GM18499 (cell line): ENCODE measurements at regions not wholly inside any gene's neighbourhood (a gene's known extent, or its start where the extent isn't known, plus 50 kb on each side); places are given as distances from the start of the nearest gene placed in this dataset.

Source experiments
- ATAC-seq: cut with Tn5 transposase; IDR thresholded peaks from one replicate; pipeline ENCODE4 v1.9.1; 2021; ENCODE audit warnings: moderate number of reproducible peaks; ENCODE audit not compliant: insufficient read depth, unreplicated experiment

GRCh38 chr10:113967126-113967525, 76.5 kb upstream of the ADRB1 start:
- no peak for ATAC-seq

DNA sequence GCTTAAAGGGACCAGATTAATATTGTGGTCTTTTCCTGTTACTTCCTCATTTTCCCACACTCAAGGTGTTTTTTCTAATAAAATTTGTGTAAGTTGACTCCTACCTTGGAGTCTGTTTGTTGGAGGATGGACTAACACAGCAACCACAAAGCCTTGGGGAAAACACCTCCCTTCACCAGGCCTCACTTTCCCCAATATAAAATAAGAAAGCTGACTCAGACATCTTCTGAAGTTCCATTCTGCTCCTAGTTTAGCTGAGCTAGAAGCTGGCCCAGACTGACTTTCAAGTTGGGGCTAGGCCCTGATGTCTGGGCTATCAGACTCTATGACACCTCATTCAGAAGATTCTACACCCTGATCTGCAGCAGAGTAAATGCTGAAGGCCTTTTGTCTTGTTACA, 73.0 kb upstream of the ADRB1 start:
- ATAC-seq, result no peak

DNA sequence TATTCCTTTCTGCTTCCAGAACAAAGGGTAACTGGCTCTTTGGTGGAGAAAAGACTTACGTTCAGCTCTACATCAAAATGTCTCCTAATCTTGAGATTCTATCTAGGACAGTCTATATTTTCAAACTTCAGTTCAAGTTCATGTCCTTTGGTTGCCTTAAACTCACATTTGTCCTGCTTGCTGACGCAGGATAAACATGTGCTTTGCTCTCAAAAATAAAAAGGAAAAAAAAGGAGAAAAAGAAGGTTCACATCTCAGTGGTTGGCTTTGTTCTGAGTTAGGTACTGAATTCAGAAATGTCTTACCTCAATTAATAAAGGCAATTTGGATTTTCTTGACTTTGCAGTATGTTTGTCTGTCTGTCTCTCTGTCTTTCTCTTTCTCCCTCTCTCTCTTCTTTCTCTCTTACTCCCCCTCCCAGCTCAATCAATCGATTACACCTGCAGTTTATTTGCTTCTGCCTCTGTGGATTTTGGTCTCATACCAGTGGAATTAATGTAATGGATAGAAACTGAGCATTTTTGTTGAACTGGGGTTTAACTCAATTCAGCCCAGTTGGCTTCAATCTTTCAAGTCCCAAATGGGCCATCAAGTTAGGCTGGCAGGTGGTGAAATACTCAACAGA, 72.2 kb upstream of the ADRB1 start:
- no peak for ATAC-seq

GRCh38 chr10:113977174-113977573, 66.5 kb upstream of the ADRB1 start:
- no peak for ATAC-seq

- no peak for ATAC-seq
These were observed 64.9 kb upstream of the ADRB1 start for GRCh38 chr10:113978802-113979201.

- ATAC-seq, result no peak
These were observed 64.3 kb upstream of the ADRB1 start for GRCh38 chr10:113979409-113979808.

- ATAC-seq, result no peak
These were observed 63.1 kb upstream of the ADRB1 start for GRCh38 chr10:113980408-113981087.

GRCh38 chr10:113982296-113982695, 61.4 kb upstream of the ADRB1 start:
- no peak for ATAC-seq

DNA sequence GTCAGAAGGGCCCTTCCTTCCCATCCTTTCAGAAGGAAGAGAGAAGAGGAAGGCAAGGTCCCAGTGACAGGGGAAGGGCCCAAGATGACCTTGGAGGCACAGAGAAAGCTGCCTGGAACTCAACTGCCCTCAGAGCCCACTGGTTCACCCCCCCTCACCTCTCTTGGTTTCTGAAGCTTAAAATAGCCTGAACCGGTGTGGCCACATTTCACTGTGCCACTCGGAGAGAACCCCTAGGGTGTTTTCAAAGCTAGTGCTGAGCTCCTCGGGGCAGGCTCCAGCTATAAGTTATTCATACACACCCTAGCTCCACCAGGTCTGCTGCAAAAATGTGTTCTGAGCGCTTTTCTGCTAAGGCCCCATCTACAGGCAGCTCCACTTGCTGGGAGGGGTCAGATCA, 60.9 kb upstream of the ADRB1 start:
- ATAC-seq, result peak; percentile 55

DNA sequence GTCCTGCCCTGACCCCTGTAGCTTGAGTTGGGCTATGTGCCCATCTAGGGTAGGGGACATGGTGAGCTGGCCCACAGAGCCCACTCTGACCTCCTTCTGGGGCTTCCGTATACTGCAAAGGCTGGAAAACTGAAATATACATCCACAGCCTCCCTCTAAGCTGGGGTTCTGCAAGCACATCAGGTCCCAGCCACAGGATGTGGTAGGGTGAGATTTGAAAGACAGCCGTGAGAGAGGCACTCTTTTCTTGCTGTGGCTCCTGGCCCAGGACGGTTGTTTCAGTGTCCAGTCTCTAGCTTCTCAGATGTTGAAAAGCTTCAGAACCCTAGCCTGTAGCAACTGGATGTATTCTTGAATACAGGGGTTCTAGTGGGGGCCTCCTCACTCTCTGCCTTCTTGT, 60.1 kb upstream of the ADRB1 start:
- no peak for ATAC-seq

DNA sequence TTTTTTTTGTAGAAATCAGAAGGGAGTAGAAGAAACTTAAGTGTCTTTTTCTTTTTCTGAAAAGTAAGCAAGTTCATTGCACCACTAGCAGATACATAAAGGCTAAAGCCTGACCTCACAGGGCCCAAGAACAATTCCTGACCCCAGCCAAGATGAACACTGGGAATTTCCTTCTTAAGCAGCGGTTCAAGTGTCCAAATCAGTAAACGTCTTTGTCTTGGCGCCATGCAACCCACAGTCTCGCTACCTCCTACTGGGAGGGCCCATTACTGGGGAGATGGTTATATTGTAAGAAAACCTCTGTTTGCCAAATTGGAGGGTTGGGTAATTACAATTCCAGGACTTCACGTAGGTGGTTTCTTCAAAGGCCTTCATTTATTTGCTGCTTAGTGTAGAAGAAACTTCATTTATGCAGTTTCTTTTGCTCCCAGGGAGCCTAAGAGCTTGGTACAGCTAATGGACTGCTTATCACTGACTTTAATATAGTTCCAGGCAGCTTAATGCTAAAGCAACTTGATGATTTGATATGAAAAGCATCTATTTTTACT, 58.3 kb upstream of the ADRB1 start:
- no peak for ATAC-seq

GRCh38 chr10:113986316-113986715, 57.4 kb upstream of the ADRB1 start:
- no peak for ATAC-seq

DNA sequence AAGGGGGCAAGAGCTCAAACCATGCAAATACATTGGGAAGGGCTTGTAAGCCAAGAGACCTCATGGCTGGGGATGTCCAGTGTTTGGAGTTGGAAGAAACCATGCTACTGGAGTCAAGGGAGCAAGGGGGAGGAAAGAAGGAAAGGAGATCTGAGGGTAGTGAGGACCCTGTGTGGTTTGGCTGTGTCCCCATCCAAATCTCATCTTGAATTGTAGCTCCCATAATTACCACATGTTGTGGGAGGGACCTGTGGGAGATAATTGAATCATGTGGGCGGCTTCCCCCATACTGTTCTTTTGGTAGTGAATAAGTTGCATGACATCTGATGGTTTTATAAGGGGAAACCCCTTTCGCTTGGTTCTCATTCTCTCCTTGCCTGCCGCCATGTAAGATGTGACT, 56.5 kb upstream of the ADRB1 start:
- ATAC-seq, result no peak

DNA sequence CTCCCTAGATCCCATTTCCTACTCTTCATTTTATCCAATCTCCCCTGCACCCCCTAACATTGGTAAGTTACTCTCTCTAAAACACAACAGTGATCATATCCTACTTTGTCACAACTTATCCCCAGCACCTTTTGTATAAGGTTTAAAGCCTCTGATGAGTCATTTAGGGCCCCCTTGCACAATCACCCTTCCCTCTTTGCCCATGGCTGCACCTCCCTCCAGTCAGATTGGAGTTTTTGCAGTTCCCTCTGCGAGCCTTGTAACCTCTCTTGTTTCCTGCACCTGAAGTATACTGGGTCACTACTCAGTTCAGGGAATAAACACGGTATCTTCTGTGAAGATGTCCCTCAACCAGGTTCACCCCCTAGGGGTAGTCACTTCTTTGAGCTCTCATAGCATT, 55.9 kb upstream of the ADRB1 start:
- no peak for ATAC-seq

- ATAC-seq, result no peak
These were observed 55.1 kb upstream of the ADRB1 start for GRCh38 chr10:113988535-113988934.

- ATAC-seq, result no peak
These were observed 52.4 kb upstream of the ADRB1 start for GRCh38 chr10:113991091-113991860.

DNA sequence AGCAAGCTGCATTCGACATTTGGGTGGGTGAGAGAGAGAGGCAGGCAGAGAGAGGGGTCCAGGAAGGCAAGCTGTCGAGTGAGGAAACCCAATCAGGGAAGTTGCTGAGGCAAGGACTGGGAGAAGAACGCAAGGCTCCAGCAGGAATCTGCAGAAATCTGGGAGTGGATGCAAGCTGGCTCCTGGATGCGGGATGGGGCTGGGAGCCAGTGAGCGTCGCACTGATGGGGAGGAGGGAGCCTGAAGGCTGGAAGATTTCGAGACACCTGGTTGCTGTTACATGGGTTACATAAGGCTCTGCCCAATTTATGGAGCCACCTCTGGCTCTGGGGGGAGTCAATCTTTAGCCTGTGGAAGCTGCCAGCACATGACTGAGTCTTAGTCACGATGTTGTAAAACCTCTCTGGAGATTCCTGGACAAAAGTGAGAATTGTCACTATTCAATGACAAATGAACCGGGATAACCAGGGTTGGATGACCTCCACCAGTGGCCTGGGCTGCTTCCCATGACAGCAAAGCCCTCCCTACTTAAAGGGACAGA, 51.1 kb upstream of the ADRB1 start:
- ATAC-seq, result no peak

DNA sequence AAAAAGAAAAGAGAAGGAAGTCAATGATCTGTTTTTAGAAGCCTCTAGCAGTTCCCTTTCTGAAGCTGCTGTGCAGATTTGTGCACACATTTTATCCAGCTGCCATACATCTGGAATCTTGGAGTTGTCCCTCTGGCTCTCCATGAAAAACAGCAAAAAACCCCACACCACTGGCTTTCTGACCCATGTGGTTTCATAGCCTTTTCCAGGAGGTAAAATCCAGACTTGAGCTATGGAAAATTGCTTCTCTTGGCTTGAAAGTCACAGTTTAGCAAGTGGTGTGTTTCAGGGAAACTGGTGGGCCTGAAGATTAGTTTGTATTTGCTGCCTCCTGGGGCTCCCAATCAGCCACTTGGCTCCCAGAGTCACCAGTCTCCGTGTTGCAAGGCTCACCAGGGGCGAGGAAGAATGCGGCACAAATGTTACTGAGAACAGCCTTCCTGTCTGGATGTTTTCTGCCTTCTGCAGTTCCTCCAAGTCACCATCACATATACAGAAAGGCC, 50.1 kb upstream of the ADRB1 start:
- ATAC-seq, result no peak
